Lower leg skin (tissue), 4 donors: ENCODE measurements at regions not wholly inside any gene's neighbourhood (a gene's known extent, or its start where the extent isn't known, plus 50 kb on each side); places are given as distances from the start of the nearest gene placed in this dataset.

Source experiments
- DNase-seq, 2 donors: peaks; one replicate each; pipeline ENCODE4 v3.0.0-alpha.2; 2019; ENCODE audit warnings: low spot score in 2 of 2
- H3K4me3 ChIP-seq: fragments of 200-600 bp; sonication (generic); 2 replicates; pipeline ENCODE4 v1.5.1; 2017; ENCODE audit warnings: mild to moderate bottlenecking, low read depth; ENCODE audit not compliant: poor library complexity, severe bottlenecking
- CTCF ChIP-seq, 3 donors: fragments of 450-650 bp; IDR thresholded peaks; one replicate each; pipeline ENCODE4 v1.5.1; 2016; ENCODE audit warnings: antibody characterized with exemption in 3 of 3, mild to moderate bottlenecking in 3 of 3, moderate library complexity in 2 of 3
- POLR2A ChIP-seq, 2 donors: fragments of 450-650 bp; IDR thresholded peaks; one replicate each; pipeline ENCODE4 v1.6.1; 2016 to 2017; ENCODE audit warnings: antibody characterized with exemption in 2 of 2, mild to moderate bottlenecking in 1 of 2, moderate library complexity in 1 of 2
- WGBS, 2 donors: methylation state at CpG; one replicate each; pipeline ENCODE4 v1.1.5; 2018; 5-methylcytosine and 5-hydroxymethylcytosine counted together
- intact Hi-C: fragments of 100-400 bp; cut with DNase I; formaldehyde crosslinking; loops from one replicate; pipeline ENCODE4 v1.15.0; 2023; ENCODE audit warnings: low total_unique reads

GRCh38 chr6:6810727-6811126, 222.2 kb downstream of the LY86 start:
- intact Hi-C loops: no loop called here

GRCh38 chr6:6811128-6812009, 222.8 kb downstream of the LY86 start:
- 25% methylated on average over 16 of the region's 16 CpGs for WGBS, 2 donors
- TF ChIP-seq POLR2A (IDR thresholded peaks at IDR 0.05): no peak
- H3K4me3 ChIP-seq: no peak overlapping the region
- intact Hi-C loops: no loop called here
- DNase-seq: peak in 1 of 2 donors; percentile 85

More at GRCh38 chr6:6810727-6811126, 222.2 kb downstream of the LY86 start:
- H3K4me3 ChIP-seq: no peak overlapping the region
- peak in 1 of 2 donors; percentile 56 for DNase-seq
- 53 to 61% methylated on average over 6 of the region's 6 CpGs for WGBS, 2 donors
- TF ChIP-seq CTCF (IDR thresholded peaks at IDR 0.05) (no peak), POLR2A (IDR thresholded peaks at IDR 0.05) (no peak)

- 96 to 100% methylated on average over 2 of the region's 2 CpGs for WGBS, 2 donors
- no peak for TF ChIP-seq POLR2A (IDR thresholded peaks at IDR 0.05)
- no peak for TF ChIP-seq CTCF (IDR thresholded peaks at IDR 0.05)
- intact Hi-C loops: no loop called here
- H3K4me3 ChIP-seq: no peak overlapping the region
- DNase-seq: no peak
Measured at GRCh38 chr6:6812427-6812826, 223.9 kb downstream of the LY86 start.

GRCh38 chr6:6815732-6816131, 227.2 kb downstream of the LY86 start:
- peak in 1 of 2 donors; percentile 46 for DNase-seq
- 67% methylated on average over 5 of the region's 5 CpGs for WGBS, 2 donors
- TF ChIP-seq POLR2A (IDR thresholded peaks at IDR 0.05) (no peak), CTCF (IDR thresholded peaks at IDR 0.05) (no peak)
- H3K4me3 ChIP-seq: no peak overlapping the region
- intact Hi-C loops: no loop called here

- intact Hi-C loops: no loop called here
- no peak for DNase-seq
- WGBS, 2 donors: 96 to 98% methylated on average over 7 of the region's 7 CpGs
- H3K4me3 ChIP-seq: no peak overlapping the region
- TF ChIP-seq CTCF (IDR thresholded peaks at IDR 0.05) (no peak), POLR2A (IDR thresholded peaks at IDR 0.05) (no peak)
Measured at GRCh38 chr6:6816716-6817115, 228.2 kb downstream of the LY86 start.

GRCh38 chr6:6818078-6818639, 229.6 kb downstream of the LY86 start:
- intact Hi-C loops: no loop called here
- peak in 1 of 2 donors; percentile 46 for DNase-seq
- no peak overlapping the region for H3K4me3 ChIP-seq
- no peak for TF ChIP-seq POLR2A (IDR thresholded peaks at IDR 0.05)
- TF ChIP-seq CTCF (IDR thresholded peaks at IDR 0.05): no peak
- WGBS, 2 donors: 89 to 91% methylated on average over 10 of the region's 10 CpGs
